VCaP (cell line): ENCODE measurements at regions not wholly inside any gene's neighbourhood (a gene's known extent, or its start where the extent isn't known, plus 50 kb on each side); places are given as distances from the start of the nearest gene placed in this dataset.

Experiments used
- H3K27ac ChIP-seq: fragments of 450-650 bp; 2 replicates; pipeline ENCODE4 v1.5.1; 2017
- CTCF ChIP-seq: fragments of 450-650 bp; conservative IDR thresholded peaks from 2 replicates; pipeline ENCODE4 v1.5.1; 2017; ENCODE audit warnings: mild to moderate bottlenecking, moderate library complexity

GRCh38 chr10:10438335-10439100 lies 579.2 kb upstream of the CELF2 start:
- no peak for TF ChIP-seq CTCF
- H3K27ac ChIP-seq, result no peak overlapping the region

- no peak overlapping the region for H3K27ac ChIP-seq
- no peak for TF ChIP-seq CTCF
Observed at GRCh38 chr10:10456856-10457255, 560.8 kb upstream of the CELF2 start.

- H3K27ac ChIP-seq, result no peak overlapping the region
- no peak for TF ChIP-seq CTCF
Observed at GRCh38 chr10:10460451-10460850, 557.2 kb upstream of the CELF2 start.

- TF ChIP-seq CTCF, result no peak
- H3K27ac ChIP-seq, result no peak overlapping the region
Observed at GRCh38 chr10:10462151-10462941, 555.3 kb upstream of the CELF2 start.

GRCh38 chr10:10471758-10472157 lies 545.9 kb upstream of the CELF2 start:
- H3K27ac ChIP-seq, result no peak overlapping the region
- TF ChIP-seq CTCF, result no peak

- no peak for TF ChIP-seq CTCF
- no peak overlapping the region for H3K27ac ChIP-seq
Observed at GRCh38 chr10:10475812-10476211, 541.9 kb upstream of the CELF2 start.

- H3K27ac ChIP-seq, result no peak overlapping the region
- no peak for TF ChIP-seq CTCF
Observed at GRCh38 chr10:10477844-10478243, 539.8 kb upstream of the CELF2 start.
